SK-N-SH treated with all-trans-retinoic acid at 6 μM for 48 hours (cell line): ENCODE measurements at regions not wholly inside any gene's neighbourhood (a gene's known extent, or its start where the extent isn't known, plus 50 kb on each side); places are given as distances from the start of the nearest gene placed in this dataset.
"Not testable (repeated sequence)": the region's sequence is repeated elsewhere in the genome, so short reads cannot be mapped to it uniquely, and the experiment has no call there.

Source experiments
- ATAC-seq: fragments of 200-7000 bp; cut with Tn5 transposase; 3 replicates; pipeline ENCODE4 v1.9.1; 2020; ENCODE audit warnings: mild to moderate bottlenecking, moderate library complexity
- ARNTL ChIP-seq: fragments of 450-650 bp; formaldehyde crosslinking; IDR thresholded peaks from 2 replicates; pipeline ENCODE4 v1.5.0; 2020; ENCODE audit warnings: low read depth, mild to moderate bottlenecking, moderate library complexity, borderline replicate concordance
- CSDC2 ChIP-seq: fragments of 250-450 bp; sonication (Bioruptor Pico); IDR thresholded peaks from 2 replicates; pipeline ENCODE4 v1.5.0; 2020; ENCODE audit warnings: mild to moderate bottlenecking, moderate library complexity
- GLIS3 ChIP-seq: fragments of 250-450 bp; sonication (Bioruptor Pico); IDR thresholded peaks from 2 replicates; pipeline ENCODE4 v1.5.0; 2020; ENCODE audit warnings: mild to moderate bottlenecking, moderate library complexity
- ISL1 ChIP-seq: fragments of 250-450 bp; sonication (Bioruptor Pico); IDR thresholded peaks from 2 replicates; pipeline ENCODE4 v2.1.2; 2022; ENCODE audit warnings: mild to moderate bottlenecking, moderate library complexity
- OSR1 ChIP-seq: fragments of 250-450 bp; sonication (Bioruptor Pico); IDR thresholded peaks from 2 replicates; pipeline ENCODE4 v1.8.0; 2022; ENCODE audit warnings: moderate library complexity, mild to moderate bottlenecking, inconsistent platforms
- PPARA ChIP-seq: fragments of 250-450 bp; sonication (Bioruptor Pico); IDR thresholded peaks from 2 replicates; pipeline ENCODE4 v1.5.0; 2020; ENCODE audit warnings: mild to moderate bottlenecking, borderline replicate concordance
- RARB ChIP-seq: fragments of 250-450 bp; sonication (Bioruptor Pico); IDR thresholded peaks from 2 replicates; pipeline ENCODE4 v1.8.0; 2021; ENCODE audit warnings: mild to moderate bottlenecking, moderate library complexity
- SNAI2 ChIP-seq: fragments of 250-450 bp; sonication (Bioruptor Pico); IDR thresholded peaks from 2 replicates; pipeline ENCODE4 v1.5.0; 2020; ENCODE audit warnings: mild to moderate bottlenecking, moderate library complexity
- TCF4 ChIP-seq: fragments of 250-450 bp; sonication (Bioruptor Pico); IDR thresholded peaks from 2 replicates; pipeline ENCODE4 v1.8.0; 2021; ENCODE audit warnings: mild to moderate bottlenecking, moderate library complexity, borderline replicate concordance
- TOX ChIP-seq: fragments of 250-450 bp; sonication (Bioruptor Pico); IDR thresholded peaks from 2 replicates; pipeline ENCODE4 v1.8.0; 2021; ENCODE audit warnings: mild to moderate bottlenecking, moderate library complexity, borderline replicate concordance
- ZC3H10 ChIP-seq: fragments of 250-450 bp; sonication (Bioruptor Pico); IDR thresholded peaks from 2 replicates; pipeline ENCODE4 v1.5.1; 2021; ENCODE audit warnings: mild to moderate bottlenecking, moderate library complexity
- ZFP3 ChIP-seq: fragments of 250-450 bp; sonication (Bioruptor Pico); IDR thresholded peaks from 2 replicates; pipeline ENCODE4 v1.5.0; 2020; ENCODE audit warnings: mild to moderate bottlenecking, moderate library complexity
- ZFP30 ChIP-seq: fragments of 450-650 bp; formaldehyde crosslinking; IDR thresholded peaks from 2 replicates; pipeline ENCODE4 v1.5.0; 2022; ENCODE audit warnings: mild to moderate bottlenecking, moderate library complexity
- ZNF565 ChIP-seq: fragments of 450-650 bp; formaldehyde crosslinking; conservative IDR thresholded peaks from 2 replicates; pipeline ENCODE4 v1.5.0; 2020; ENCODE audit warnings: low read depth, mild to moderate bottlenecking, moderate library complexity
- ZNF8 ChIP-seq: fragments of 450-650 bp; formaldehyde crosslinking; IDR thresholded peaks from 2 replicates; pipeline ENCODE4 v1.5.0; 2020; ENCODE audit warnings: mild to moderate bottlenecking, moderate library complexity
- TF ChIP-seq, protein P1 (sequence below): fragments of 250-450 bp; sonication (Bioruptor Pico); IDR thresholded peaks from 2 replicates; pipeline ENCODE4 v1.5.1; 2020; ENCODE audit warnings: low read depth, mild to moderate bottlenecking, moderate library complexity
- TF ChIP-seq, protein P2 (sequence below): fragments of 250-450 bp; sonication (Bioruptor Pico); IDR thresholded peaks from 2 replicates; pipeline ENCODE4 v1.5.0; 2020; ENCODE audit warnings: mild to moderate bottlenecking, moderate library complexity
- TF ChIP-seq, protein P3 (sequence below): fragments of 250-450 bp; sonication (Bioruptor Pico); IDR thresholded peaks from 2 replicates; pipeline ENCODE4 v1.5.1; 2021; ENCODE audit warnings: mild to moderate bottlenecking, moderate library complexity
- TF ChIP-seq, protein P4 (sequence below): fragments of 250-450 bp; sonication (Bioruptor Pico); IDR thresholded peaks from 2 replicates; pipeline ENCODE4 v1.8.0; 2020; ENCODE audit warnings: mild to moderate bottlenecking, moderate library complexity, borderline replicate concordance
- TF ChIP-seq, protein P5 (sequence below): fragments of 250-450 bp; sonication (Bioruptor Pico); IDR thresholded peaks from 2 replicates; pipeline ENCODE4 v1.8.0; 2021; ENCODE audit warnings: low read depth, mild to moderate bottlenecking, moderate library complexity, borderline replicate concordance

DNA sequence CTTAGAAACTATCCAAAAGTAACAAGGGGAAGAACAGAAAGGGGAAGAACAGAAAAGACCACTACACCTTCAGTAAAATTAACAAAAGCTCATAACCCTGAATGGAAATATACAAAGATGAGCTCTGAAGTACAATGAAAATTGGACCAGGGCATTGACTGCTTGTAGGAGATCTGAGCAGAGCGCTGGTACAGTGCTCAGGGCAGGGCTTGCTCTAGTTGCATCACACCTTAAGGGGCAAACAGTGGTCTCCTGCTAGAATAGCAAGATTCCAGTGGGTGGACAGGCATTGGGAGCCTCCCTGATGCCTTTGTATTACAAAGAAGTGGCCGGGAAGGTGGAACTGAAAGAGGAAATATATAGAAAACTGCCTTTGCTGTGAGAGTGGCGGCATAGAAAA lies 111.9 kb upstream of the RGS1 start (continued):
- TF ChIP-seq, protein P1, sequence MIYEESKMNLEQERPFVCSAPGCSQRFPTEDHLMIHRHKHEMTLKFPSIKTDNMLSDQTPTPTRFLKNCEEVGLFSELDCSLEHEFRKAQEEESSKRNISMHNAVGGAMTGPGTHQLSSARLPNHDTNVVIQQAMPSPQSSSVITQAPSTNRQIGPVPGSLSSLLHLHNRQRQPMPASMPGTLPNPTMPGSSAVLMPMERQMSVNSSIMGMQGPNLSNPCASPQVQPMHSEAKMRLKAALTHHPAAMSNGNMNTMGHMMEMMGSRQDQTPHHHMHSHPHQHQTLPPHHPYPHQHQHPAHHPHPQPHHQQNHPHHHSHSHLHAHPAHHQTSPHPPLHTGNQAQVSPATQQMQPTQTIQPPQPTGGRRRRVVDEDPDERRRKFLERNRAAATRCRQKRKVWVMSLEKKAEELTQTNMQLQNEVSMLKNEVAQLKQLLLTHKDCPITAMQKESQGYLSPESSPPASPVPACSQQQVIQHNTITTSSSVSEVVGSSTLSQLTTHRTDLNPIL (CRISPR knock-in tag) = no peak
- TF ChIP-seq ZFP3 (no peak), PPARA (no peak), SNAI2 (CRISPR knock-in tag) (no peak)

DNA sequence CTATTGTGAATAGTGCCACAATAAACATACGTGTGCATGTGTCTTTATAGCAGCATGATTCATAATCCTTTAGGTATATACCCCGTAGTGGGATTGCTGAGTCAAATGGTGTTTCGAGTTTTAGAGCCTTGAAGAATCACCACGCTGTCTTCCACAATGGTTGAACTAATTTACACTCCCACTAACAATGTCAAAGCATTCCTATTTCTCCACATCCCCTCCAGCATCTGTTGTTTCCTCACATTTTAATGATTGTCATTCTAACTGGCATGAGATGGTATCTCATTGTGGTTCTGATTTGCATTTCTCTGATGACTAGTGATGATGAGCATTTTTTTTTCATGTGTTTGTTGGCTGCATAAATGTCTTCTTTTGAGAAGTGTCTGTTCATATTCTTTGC lies 110.4 kb upstream of the RGS1 start:
- not testable (repeated sequence) for ATAC-seq

DNA sequence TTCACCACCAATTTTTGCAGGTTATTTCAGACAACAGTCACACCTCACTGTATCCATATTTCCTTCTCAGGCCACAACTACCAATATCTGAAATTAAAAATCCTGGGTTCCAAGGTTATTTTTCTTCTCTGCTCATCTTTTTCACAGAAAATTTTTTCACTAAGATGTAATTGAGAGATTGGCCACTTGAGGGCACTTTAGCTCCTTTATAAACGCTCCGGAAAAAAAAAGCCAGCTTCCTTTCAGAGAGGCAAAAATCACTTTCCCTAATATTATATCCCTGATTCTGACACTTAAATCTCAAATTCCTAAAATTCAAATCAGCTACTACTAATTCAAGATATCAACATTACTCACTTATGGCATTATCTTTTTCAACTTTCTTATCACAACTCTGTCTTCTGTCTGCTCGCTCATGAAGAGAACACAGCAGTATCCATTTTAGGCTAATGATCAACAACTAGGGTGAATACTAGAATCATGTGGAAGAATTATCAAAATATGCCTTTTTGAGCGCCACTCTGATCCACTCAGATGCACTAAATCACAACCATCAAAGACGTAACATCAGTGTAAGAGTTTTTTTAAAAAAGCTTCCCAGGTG lies 101.4 kb upstream of the RGS1 start:
- TF ChIP-seq ZFP3 (no peak), CSDC2 (CRISPR knock-in tag) (no peak), OSR1 (CRISPR knock-in tag) (no peak), ISL1 (CRISPR knock-in tag) (no peak), GLIS3 (CRISPR knock-in tag) (no peak), ZFP30 (no peak), PPARA (no peak), TCF4 (CRISPR knock-in tag) (no peak), ARNTL (CRISPR knock-in tag) (no peak), ZNF565 (CRISPR knock-in tag) (no peak), SNAI2 (CRISPR knock-in tag) (no peak), ZC3H10 (CRISPR knock-in tag) (no peak; the same call in 1 of the 2 replicates), ZNF8 (CRISPR knock-in tag) (no peak), RARB (no peak)
- TF ChIP-seq, protein P2, sequence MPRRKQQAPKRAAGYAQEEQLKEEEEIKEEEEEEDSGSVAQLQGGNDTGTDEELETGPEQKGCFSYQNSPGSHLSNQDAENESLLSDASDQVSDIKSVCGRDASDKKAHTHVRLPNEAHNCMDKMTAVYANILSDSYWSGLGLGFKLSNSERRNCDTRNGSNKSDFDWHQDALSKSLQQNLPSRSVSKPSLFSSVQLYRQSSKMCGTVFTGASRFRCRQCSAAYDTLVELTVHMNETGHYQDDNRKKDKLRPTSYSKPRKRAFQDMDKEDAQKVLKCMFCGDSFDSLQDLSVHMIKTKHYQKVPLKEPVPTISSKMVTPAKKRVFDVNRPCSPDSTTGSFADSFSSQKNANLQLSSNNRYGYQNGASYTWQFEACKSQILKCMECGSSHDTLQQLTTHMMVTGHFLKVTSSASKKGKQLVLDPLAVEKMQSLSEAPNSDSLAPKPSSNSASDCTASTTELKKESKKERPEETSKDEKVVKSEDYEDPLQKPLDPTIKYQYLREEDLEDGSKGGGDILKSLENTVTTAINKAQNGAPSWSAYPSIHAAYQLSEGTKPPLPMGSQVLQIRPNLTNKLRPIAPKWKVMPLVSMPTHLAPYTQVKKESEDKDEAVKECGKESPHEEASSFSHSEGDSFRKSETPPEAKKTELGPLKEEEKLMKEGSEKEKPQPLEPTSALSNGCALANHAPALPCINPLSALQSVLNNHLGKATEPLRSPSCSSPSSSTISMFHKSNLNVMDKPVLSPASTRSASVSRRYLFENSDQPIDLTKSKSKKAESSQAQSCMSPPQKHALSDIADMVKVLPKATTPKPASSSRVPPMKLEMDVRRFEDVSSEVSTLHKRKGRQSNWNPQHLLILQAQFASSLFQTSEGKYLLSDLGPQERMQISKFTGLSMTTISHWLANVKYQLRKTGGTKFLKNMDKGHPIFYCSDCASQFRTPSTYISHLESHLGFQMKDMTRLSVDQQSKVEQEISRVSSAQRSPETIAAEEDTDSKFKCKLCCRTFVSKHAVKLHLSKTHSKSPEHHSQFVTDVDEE = no peak
- TF ChIP-seq, protein P3, sequence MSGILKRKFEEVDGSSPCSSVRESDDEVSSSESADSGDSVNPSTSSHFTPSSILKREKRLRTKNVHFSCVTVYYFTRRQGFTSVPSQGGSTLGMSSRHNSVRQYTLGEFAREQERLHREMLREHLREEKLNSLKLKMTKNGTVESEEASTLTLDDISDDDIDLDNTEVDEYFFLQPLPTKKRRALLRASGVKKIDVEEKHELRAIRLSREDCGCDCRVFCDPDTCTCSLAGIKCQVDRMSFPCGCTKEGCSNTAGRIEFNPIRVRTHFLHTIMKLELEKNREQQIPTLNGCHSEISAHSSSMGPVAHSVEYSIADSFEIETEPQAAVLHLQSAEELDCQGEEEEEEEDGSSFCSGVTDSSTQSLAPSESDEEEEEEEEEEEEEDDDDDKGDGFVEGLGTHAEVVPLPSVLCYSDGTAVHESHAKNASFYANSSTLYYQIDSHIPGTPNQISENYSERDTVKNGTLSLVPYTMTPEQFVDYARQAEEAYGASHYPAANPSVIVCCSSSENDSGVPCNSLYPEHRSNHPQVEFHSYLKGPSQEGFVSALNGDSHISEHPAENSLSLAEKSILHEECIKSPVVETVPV (CRISPR knock-in tag) = no peak
- TF ChIP-seq, protein P4, sequence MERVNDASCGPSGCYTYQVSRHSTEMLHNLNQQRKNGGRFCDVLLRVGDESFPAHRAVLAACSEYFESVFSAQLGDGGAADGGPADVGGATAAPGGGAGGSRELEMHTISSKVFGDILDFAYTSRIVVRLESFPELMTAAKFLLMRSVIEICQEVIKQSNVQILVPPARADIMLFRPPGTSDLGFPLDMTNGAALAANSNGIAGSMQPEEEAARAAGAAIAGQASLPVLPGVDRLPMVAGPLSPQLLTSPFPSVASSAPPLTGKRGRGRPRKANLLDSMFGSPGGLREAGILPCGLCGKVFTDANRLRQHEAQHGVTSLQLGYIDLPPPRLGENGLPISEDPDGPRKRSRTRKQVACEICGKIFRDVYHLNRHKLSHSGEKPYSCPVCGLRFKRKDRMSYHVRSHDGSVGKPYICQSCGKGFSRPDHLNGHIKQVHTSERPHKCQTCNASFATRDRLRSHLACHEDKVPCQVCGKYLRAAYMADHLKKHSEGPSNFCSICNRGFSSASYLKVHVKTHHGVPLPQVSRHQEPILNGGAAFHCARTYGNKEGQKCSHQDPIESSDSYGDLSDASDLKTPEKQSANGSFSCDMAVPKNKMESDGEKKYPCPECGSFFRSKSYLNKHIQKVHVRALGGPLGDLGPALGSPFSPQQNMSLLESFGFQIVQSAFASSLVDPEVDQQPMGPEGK (CRISPR knock-in tag) = no peak
- TF ChIP-seq, protein P1 (CRISPR knock-in tag) = no peak
- ATAC-seq = peak; percentile 18; the same call in 2 of the 3 replicates

DNA sequence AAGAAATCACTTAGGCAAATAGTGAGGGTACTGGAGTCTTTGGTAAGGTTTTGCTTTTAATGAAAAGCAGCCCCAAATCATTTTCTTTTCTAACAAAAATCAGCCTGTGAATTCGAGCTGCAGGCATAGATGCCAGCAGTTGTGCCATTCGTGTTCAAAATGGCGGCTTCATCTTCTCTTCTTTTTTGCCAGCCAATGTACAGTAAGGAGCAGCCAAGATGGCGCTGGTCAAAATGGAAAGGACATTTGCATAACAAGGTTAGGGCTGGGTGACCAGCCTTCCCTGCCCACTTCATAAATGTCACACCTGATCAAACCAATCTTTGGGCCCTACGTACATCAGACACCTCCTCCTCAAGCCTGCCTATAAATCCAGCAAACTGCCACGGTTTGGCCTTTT lies 100.2 kb upstream of the RGS1 start:
- TF ChIP-seq ARNTL (CRISPR knock-in tag) (no peak), OSR1 (CRISPR knock-in tag) (no peak), SNAI2 (CRISPR knock-in tag) (no peak), ZFP30 (no peak), TOX (CRISPR knock-in tag) (no peak), ZNF565 (CRISPR knock-in tag) (no peak)
- TF ChIP-seq, protein P2 = no peak
- TF ChIP-seq, protein P5, sequence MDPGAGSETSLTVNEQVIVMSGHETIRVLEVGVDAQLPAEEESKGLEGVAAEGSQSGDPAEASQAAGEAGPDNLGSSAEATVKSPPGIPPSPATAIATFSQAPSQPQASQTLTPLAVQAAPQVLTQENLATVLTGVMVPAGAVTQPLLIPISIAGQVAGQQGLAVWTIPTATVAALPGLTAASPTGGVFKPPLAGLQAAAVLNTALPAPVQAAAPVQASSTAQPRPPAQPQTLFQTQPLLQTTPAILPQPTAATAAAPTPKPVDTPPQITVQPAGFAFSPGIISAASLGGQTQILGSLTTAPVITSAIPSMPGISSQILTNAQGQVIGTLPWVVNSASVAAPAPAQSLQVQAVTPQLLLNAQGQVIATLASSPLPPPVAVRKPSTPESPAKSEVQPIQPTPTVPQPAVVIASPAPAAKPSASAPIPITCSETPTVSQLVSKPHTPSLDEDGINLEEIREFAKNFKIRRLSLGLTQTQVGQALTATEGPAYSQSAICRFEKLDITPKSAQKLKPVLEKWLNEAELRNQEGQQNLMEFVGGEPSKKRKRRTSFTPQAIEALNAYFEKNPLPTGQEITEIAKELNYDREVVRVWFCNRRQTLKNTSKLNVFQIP = no peak
- TF ChIP-seq, protein P3 (CRISPR knock-in tag) = no peak
- no peak for ATAC-seq
